Activated naive CD4-positive, alpha-beta T cell treated with anti-CD3 and anti-CD28 coated beads for 36 hours (primary cell): ENCODE measurements at regions not wholly inside any gene's neighbourhood (a gene's known extent, or its start where the extent isn't known, plus 50 kb on each side); places are given as distances from the start of the nearest gene placed in this dataset.
A peak's percentile ranks its signal among the peaks of the same experiment; 100 is the strongest.

ENCODE experiments used
- CTCF ChIA-PET: fragments of 350-600 bp; sonication (Branson Sonifier 250); formaldehyde crosslinking; loops from one replicate; lab custom pipeline; 2021; ENCODE audit warnings: antibody characterized with exemption; lab: Charles Lee
- DNase-seq: peaks from one replicate; pipeline ENCODE4 v3.0.0-alpha.2; 2020
- H3K27ac Mint-ChIP-seq: one replicate; pipeline ENCODE4 v1.8.0; 2021; ENCODE audit warnings: mild to moderate bottlenecking, mixed read lengths
- H3K27me3 Mint-ChIP-seq: one replicate; pipeline ENCODE4 v1.8.0; 2021; ENCODE audit warnings: low read depth, mixed read lengths
- H3K36me3 Mint-ChIP-seq: one replicate; pipeline ENCODE4 v1.8.0; 2021; ENCODE audit warnings: low read depth, mixed read lengths
- H3K4me1 Mint-ChIP-seq: one replicate; pipeline ENCODE4 v1.8.0; 2021; ENCODE audit warnings: low read depth, mixed read lengths
- H3K4me3 Mint-ChIP-seq: one replicate; pipeline ENCODE4 v1.8.0; 2021; ENCODE audit warnings: mild to moderate bottlenecking, moderate library complexity, mixed read lengths
- H3K9me3 Mint-ChIP-seq: one replicate; pipeline ENCODE4 v1.8.0; 2021; ENCODE audit warnings: mixed read lengths
- intact Hi-C: fragments of 100-400 bp; cut with micrococcal nuclease; formaldehyde crosslinking; loops from one replicate; pipeline ENCODE4 v1.15.1; 2023

DNA sequence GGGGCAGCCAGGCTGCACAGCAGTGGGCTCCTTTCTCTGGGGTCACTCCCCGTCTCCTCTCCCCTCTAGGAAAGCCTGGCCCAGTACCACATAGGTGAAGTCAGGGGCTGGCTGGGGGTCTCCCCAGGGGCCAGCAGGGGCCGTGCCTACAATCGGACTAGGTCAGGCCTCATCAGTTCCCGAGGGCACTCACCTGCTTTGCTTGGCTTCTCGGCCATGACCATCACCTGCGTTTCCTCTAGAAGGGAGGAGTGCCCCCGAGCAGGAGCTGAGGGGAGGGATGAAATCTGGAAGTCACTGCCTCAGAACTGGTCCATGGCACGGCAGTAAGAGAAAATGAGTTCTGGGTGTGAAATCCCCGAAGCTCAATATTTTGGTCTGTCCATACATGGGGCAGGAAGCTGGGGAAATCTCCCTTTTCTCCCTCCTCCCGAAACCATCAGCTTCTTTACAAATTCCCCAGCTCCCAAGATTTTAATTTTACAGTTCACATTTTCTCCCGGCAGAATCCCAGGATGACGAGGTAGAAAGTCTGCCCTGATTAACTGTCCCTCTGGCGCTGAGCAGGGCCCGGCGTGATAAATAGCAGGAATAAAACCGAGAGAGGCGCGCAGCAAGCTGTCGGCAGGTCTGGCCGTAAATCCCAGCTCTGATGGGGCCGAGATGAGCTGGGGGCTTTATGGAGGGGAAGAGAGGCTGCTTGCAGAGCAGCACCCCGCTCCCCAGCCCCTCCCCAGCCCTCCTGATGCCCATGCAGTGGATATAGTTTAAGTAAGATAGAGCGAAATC lies 172.1 kb downstream of the RBFOX3 start:
- no peak overlapping the region for H3K27ac Mint-ChIP-seq
- intact Hi-C loops: no loop called here
- H3K9me3 Mint-ChIP-seq: no peaks in the 10 kb centered on the region
- no peak for DNase-seq
- no peaks in the 10 kb centered on the region for H3K4me1 Mint-ChIP-seq
- no peak overlapping the region for H3K4me3 Mint-ChIP-seq
- peaks cover 5% of the 10 kb centered on the region for H3K27me3 Mint-ChIP-seq
- no peaks in the 10 kb centered on the region for H3K36me3 Mint-ChIP-seq
- CTCF ChIA-PET: no interaction called here

GRCh38 chr17:79438058-79438457 lies 172.8 kb downstream of the RBFOX3 start:
- intact Hi-C loops: no loop called here
- H3K27ac Mint-ChIP-seq: no peak overlapping the region
- H3K4me1 Mint-ChIP-seq: no peaks in the 10 kb centered on the region
- H3K4me3 Mint-ChIP-seq: no peak overlapping the region
- H3K36me3 Mint-ChIP-seq: no peaks in the 10 kb centered on the region
- CTCF ChIA-PET: no interaction called here
- no peak for DNase-seq
- peaks cover 5% of the 10 kb centered on the region for H3K27me3 Mint-ChIP-seq
- H3K9me3 Mint-ChIP-seq: no peaks in the 10 kb centered on the region

DNA sequence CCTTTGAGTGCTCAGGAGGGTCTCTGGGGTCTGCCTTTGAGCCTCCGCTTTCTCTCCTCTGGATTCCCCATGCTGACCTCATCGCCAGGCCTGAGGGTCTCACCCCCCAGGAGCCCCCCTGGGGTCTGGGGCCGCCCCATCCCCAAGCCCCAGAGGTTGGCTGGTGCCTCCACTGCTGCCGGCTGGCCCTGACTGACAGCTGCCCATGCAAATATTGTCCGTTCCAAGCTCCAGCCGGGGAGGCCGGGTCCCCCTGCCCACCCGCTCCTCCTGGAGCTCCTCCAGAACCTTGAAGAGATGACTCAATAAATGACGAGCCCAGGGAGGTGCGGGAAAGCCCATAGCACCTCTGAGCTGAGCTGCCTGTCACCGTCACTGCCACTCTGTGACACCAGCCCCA lies 173.8 kb downstream of the RBFOX3 start:
- Mint-ChIP-seq H3K27ac (no peak overlapping the region), H3K9me3 (no peaks in the 10 kb centered on the region), H3K4me1 (no peaks in the 10 kb centered on the region), H3K36me3 (no peaks in the 10 kb centered on the region), H3K4me3 (no peak overlapping the region), H3K27me3 (peaks cover 5% of the 10 kb centered on the region)
- CTCF ChIA-PET: interaction anchor here (2.5 kb wide), 1 partner anchor 45 kb away, joined by 8 read pairs; no protein-coding TSS in a partner anchor
- intact Hi-C loops: no loop called here
- DNase-seq: no peak

- intact Hi-C loops: no loop called here
- Mint-ChIP-seq H3K27me3 (peaks cover 5% of the 10 kb centered on the region), H3K27ac (no peak overlapping the region), H3K4me3 (no peak overlapping the region), H3K9me3 (no peaks in the 10 kb centered on the region), H3K36me3 (no peaks in the 10 kb centered on the region), H3K4me1 (no peaks in the 10 kb centered on the region)
- CTCF ChIA-PET: interaction anchor here (2.5 kb wide), 1 partner anchor 44 kb away, joined by 8 read pairs; no protein-coding TSS in a partner anchor
- no peak for DNase-seq
Observed at GRCh38 chr17:79435962-79436361, 174.9 kb downstream of the RBFOX3 start.

GRCh38 chr17:79435296-79435695 lies 175.6 kb downstream of the RBFOX3 start:
- intact Hi-C loops: no loop called here
- H3K9me3 Mint-ChIP-seq: no peaks in the 10 kb centered on the region
- peaks cover 5% of the 10 kb centered on the region for H3K27me3 Mint-ChIP-seq
- no peak overlapping the region for H3K27ac Mint-ChIP-seq
- CTCF ChIA-PET: interaction anchor here (0.6 to 2.5 kb wide), 2 partner anchors 43 to 226 kb away, joined by 4 to 8 read pairs; no protein-coding TSS in a partner anchor
- DNase-seq: no peak
- H3K4me3 Mint-ChIP-seq: no peak overlapping the region
- H3K4me1 Mint-ChIP-seq: no peaks in the 10 kb centered on the region
- H3K36me3 Mint-ChIP-seq: no peaks in the 10 kb centered on the region

GRCh38 chr17:79434215-79434614 lies 176.6 kb downstream of the RBFOX3 start:
- no peaks in the 10 kb centered on the region for H3K36me3 Mint-ChIP-seq
- CTCF ChIA-PET: no interaction called here
- intact Hi-C loops: no loop called here

GRCh38 chr17:79433379-79433778 lies 177.5 kb downstream of the RBFOX3 start:
- H3K4me3 Mint-ChIP-seq: no peak overlapping the region
- H3K27me3 Mint-ChIP-seq: peaks cover 4% of the 10 kb centered on the region
- H3K27ac Mint-ChIP-seq: no peak overlapping the region
- DNase-seq: no peak
- H3K4me1 Mint-ChIP-seq: no peaks in the 10 kb centered on the region
- no peaks in the 10 kb centered on the region for H3K36me3 Mint-ChIP-seq
- no peaks in the 10 kb centered on the region for H3K9me3 Mint-ChIP-seq
- intact Hi-C loops: no loop called here
- CTCF ChIA-PET: interaction anchor here (0.8 kb wide), 1 partner anchor 32 kb away, joined by 3 read pairs; no protein-coding TSS in a partner anchor

More at GRCh38 chr17:79434215-79434614, 176.6 kb downstream of the RBFOX3 start:
- Mint-ChIP-seq H3K27ac (no peak overlapping the region), H3K9me3 (no peaks in the 10 kb centered on the region), H3K4me1 (no peaks in the 10 kb centered on the region), H3K27me3 (peaks cover 4% of the 10 kb centered on the region), H3K4me3 (no peak overlapping the region)
- DNase-seq: no peak

DNA sequence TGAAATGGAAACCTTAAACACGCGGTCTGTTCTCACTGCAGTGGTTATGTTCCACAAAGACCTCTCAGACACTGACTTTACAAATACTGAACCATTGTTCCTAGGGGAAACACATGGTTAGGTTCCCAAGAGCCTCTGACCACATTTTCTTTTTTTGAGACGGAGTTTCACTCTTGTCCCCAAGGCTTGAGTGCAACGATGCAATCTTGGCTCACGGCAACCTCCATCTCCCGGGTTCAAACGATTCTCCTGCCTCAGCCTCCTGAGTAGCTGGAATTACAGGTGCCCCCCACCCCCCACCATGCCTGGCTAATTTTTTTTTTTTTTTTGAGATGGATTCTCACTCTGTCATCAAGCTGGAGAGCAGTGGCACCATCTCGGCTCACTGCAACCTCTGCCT lies 179.7 kb downstream of the RBFOX3 start:
- CTCF ChIA-PET: no interaction called here
- peaks cover 4% of the 10 kb centered on the region for H3K27me3 Mint-ChIP-seq

DNA sequence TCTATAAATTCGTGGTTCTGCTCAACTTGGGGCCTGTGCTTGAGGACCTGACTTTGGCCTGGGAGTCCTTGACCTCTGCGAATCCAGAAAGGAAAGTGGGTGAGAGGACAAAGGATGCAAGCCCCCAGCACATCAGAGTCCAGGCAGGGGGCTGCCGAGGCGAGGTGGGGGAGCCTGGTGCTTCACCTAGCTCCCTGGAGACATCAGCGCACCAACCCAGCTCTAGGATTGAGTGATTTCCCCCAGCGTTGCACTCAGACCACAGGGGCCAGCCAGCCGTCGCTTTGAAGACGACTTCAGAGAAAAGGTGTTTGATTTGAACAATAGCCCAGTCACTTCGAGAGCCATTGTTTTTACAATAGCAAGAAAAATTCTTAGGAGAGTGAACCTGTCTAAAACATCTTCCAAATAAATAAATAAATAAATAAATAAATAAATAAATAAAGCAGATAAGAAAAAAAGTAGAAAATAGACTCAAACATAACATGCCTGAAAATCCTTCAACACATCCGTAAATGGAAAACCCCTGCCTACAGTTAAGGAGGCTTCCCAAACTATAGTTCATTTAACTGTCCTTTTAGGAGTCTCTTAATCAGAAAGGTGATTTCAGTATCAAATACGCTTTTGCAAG lies 180.9 kb downstream of the RBFOX3 start:
- H3K4me3 Mint-ChIP-seq: no peak overlapping the region
- H3K36me3 Mint-ChIP-seq: no peaks in the 10 kb centered on the region
- H3K27me3 Mint-ChIP-seq: peaks cover 4% of the 10 kb centered on the region
- no peaks in the 10 kb centered on the region for H3K4me1 Mint-ChIP-seq
- CTCF ChIA-PET: no interaction called here
- DNase-seq: no peak
- H3K9me3 Mint-ChIP-seq: no peaks in the 10 kb centered on the region
- no peak overlapping the region for H3K27ac Mint-ChIP-seq
- intact Hi-C loops: no loop called here

More for the DNA sequence above, 179.7 kb downstream of the RBFOX3 start:
- intact Hi-C loops: no loop called here
- no peak overlapping the region for H3K4me3 Mint-ChIP-seq
- no peaks in the 10 kb centered on the region for H3K4me1 Mint-ChIP-seq
- H3K27ac Mint-ChIP-seq: no peak overlapping the region
- H3K9me3 Mint-ChIP-seq: no peaks in the 10 kb centered on the region
- no peak for DNase-seq
- no peaks in the 10 kb centered on the region for H3K36me3 Mint-ChIP-seq

- intact Hi-C loops: no loop called here
- no peaks in the 10 kb centered on the region for H3K9me3 Mint-ChIP-seq
- no peak overlapping the region for H3K4me3 Mint-ChIP-seq
- no peaks in the 10 kb centered on the region for H3K36me3 Mint-ChIP-seq
- H3K27ac Mint-ChIP-seq: no peak overlapping the region
- H3K4me1 Mint-ChIP-seq: no peaks in the 10 kb centered on the region
- no peak for DNase-seq
- CTCF ChIA-PET: no interaction called here
- H3K27me3 Mint-ChIP-seq: no peaks in the 10 kb centered on the region
Observed at GRCh38 chr17:79428988-79429387, 181.9 kb downstream of the RBFOX3 start.

DNA sequence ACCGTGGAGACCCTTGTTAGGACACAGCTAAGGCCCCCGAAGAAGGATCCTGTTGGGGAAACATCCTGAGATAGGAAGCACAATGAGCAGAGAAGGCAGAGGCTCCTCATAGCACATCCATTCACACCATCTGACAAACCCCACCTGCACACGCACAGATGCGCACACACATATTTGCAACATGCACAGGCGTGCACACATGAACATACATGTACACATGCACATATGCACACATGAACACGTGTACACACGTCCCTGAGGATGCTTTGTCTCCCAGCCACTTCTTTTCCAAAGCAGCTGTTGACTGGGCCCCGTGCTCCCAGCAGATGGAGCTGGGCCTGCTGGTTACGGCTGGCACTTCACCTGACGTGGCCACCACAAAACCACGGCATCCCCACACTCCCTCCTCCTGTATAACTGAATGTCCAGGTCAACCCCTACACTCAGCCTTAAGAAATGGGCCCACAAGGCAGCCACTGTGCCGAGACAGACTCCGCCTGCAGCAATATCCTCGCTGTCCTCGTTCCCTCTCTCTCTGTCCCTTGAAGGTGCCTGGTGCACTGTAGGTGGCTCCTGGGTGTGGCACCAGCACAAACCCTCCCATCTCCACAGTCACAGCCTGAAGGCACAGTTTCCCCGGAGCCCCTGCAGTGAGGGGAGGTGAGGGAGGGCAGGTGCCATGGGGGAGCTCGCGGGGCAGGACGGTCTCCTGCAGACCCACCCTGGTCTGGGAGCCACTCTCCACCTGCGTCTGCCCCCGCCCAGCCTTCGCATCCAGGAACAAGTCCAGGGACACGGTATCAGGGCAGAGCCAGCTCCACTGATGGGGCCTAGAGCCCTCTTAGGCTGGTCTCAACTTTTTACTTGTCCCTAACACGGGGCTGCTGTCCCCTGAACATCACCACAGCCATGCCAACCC lies 183.0 kb downstream of the RBFOX3 start:
- Mint-ChIP-seq H3K4me3 (no peak overlapping the region), H3K9me3 (no peaks in the 10 kb centered on the region), H3K27ac (no peak overlapping the region), H3K27me3 (no peaks in the 10 kb centered on the region), H3K4me1 (no peaks in the 10 kb centered on the region), H3K36me3 (no peaks in the 10 kb centered on the region)
- no peak for DNase-seq
- intact Hi-C loops: no loop called here
- CTCF ChIA-PET: no interaction called here

- no peaks in the 10 kb centered on the region for H3K36me3 Mint-ChIP-seq
- intact Hi-C loops: no loop called here
- H3K27ac Mint-ChIP-seq: peak overlapping the region; percentile 31
- H3K4me1 Mint-ChIP-seq: no peaks in the 10 kb centered on the region
- H3K9me3 Mint-ChIP-seq: no peaks in the 10 kb centered on the region
- no peak for DNase-seq
- H3K27me3 Mint-ChIP-seq: no peaks in the 10 kb centered on the region
- CTCF ChIA-PET: no interaction called here
- no peak overlapping the region for H3K4me3 Mint-ChIP-seq
Observed at GRCh38 chr17:79425686-79426085, 185.2 kb downstream of the RBFOX3 start.
